LNCAP (cell line): ENCODE measurements at regions not wholly inside any gene's neighbourhood (a gene's known extent, or its start where the extent isn't known, plus 50 kb on each side); places are given as distances from the start of the nearest gene placed in this dataset.

Experiments
- TF ChIP-seq, protein P1 (sequence below): fragments of 450-650 bp; IDR thresholded peaks from 2 replicates; pipeline ENCODE4 v1.5.1; 2017; ENCODE audit warnings: mild to moderate bottlenecking

DNA sequence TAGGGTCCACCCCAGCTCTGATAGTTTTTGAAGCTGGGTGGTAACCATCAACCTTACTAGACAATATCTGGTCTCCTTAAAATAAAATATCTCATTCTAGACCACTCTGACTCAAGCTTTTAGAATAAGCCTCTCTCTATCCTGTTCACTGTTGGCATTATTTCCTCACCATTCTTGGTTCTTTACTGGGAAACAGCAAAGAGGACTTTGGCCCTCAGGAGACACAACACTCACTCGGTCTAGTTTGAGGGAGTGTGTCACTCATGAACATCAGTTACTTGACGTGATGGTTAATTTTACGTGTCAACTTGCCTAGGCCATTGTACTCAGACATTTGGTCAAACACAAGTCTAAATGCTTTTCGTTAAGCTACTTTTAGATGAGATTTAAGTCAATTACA is 110.6 kb downstream of the FAM76B start:
- TF ChIP-seq, protein P1, sequence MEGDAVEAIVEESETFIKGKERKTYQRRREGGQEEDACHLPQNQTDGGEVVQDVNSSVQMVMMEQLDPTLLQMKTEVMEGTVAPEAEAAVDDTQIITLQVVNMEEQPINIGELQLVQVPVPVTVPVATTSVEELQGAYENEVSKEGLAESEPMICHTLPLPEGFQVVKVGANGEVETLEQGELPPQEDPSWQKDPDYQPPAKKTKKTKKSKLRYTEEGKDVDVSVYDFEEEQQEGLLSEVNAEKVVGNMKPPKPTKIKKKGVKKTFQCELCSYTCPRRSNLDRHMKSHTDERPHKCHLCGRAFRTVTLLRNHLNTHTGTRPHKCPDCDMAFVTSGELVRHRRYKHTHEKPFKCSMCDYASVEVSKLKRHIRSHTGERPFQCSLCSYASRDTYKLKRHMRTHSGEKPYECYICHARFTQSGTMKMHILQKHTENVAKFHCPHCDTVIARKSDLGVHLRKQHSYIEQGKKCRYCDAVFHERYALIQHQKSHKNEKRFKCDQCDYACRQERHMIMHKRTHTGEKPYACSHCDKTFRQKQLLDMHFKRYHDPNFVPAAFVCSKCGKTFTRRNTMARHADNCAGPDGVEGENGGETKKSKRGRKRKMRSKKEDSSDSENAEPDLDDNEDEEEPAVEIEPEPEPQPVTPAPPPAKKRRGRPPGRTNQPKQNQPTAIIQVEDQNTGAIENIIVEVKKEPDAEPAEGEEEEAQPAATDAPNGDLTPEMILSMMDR, result no peak

DNA sequence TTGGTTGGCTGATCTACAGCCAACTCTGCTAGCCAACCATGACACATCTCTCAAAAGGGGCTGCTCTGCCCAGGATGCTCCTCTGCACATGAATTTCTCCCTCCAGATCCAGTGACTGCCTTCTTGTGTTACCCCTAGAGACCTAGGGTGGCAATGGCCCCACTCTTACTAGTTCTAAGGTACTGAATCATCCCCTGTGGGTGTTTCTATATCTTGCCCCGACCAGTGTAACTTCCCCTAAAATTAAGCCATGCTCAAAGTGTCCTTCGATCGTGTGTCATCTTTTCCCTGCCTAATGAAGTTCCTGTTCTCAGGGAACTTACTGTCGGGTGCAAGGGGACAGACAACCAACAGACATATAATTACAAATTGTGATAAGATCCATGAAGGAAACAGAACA is 113.3 kb downstream of the FAM76B start:
- TF ChIP-seq, protein P1, result no peak

DNA sequence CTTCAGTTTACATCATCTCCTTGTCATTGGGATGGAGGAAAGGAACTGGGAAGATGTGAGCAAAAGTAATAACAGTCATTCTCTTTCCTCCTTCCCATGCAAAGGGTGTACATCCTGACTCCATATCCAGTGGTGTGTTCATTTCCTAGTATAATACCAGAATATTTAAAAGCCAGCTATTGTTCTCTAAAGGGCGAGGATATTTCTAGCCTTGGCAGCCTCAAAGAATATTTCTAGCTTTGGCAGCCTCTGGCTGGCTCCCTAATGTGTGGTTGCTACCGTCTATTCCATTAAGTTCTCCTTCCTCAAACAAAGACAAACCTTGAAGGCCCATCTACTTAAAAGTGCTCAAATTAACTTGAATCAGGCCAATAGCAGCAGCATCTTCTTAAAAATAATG is 114.0 kb downstream of the FAM76B start:
- TF ChIP-seq, protein P1, result no peak

GRCh38 chr11:95674657-95675358 is 114.8 kb downstream of the FAM76B start:
- TF ChIP-seq, protein P1, result no peak

- TF ChIP-seq, protein P1, result no peak
Measured at GRCh38 chr11:95671768-95672167, 117.8 kb downstream of the FAM76B start.

- TF ChIP-seq, protein P1, result no peak
Measured at GRCh38 chr11:95668131-95668530, 121.5 kb downstream of the FAM76B start.

- TF ChIP-seq, protein P1, result no peak
Measured at GRCh38 chr11:95661162-95661561, 128.4 kb downstream of the FAM76B start.

GRCh38 chr11:95660038-95660437 is 129.5 kb downstream of the FAM76B start:
- TF ChIP-seq, protein P1, result no peak
